Neuronal stem cell (in vitro differentiated cells): ENCODE measurements at regions not wholly inside any gene's neighbourhood (a gene's known extent, or its start where the extent isn't known, plus 50 kb on each side); places are given as distances from the start of the nearest gene placed in this dataset.

Experiments
- DNase-seq: peaks from one replicate; pipeline ENCODE4 v3.0.0-alpha.2; 2013; ENCODE audit warnings: low spot score
- H2AFZ ChIP-seq: one replicate; pipeline ENCODE4 v1.6.1; 2013; ENCODE audit warnings: mild to moderate bottlenecking, low read length, inconsistent platforms
- H2AK5ac ChIP-seq: 2 replicates; pipeline ENCODE4 v1.6.1; 2013; ENCODE audit warnings: low read depth, mild to moderate bottlenecking, inconsistent platforms, low read length, moderate library complexity, mixed read lengths
- H2BK120ac ChIP-seq: 2 replicates; pipeline ENCODE4 v1.6.1; 2013; ENCODE audit warnings: low read depth, mild to moderate bottlenecking, inconsistent platforms, low read length, moderate library complexity, mixed read lengths
- H2BK12ac ChIP-seq: one replicate; pipeline ENCODE4 v1.6.1; 2013; ENCODE audit warnings: low read length, inconsistent platforms
- H2BK15ac ChIP-seq: 2 replicates; pipeline ENCODE4 v1.6.1; 2013; ENCODE audit warnings: mild to moderate bottlenecking, low read length, inconsistent platforms, mixed read lengths
- H2BK5ac ChIP-seq: one replicate; pipeline ENCODE4 v1.6.1; 2013; ENCODE audit warnings: inconsistent platforms, mild to moderate bottlenecking, low read length, moderate library complexity
- H3K14ac ChIP-seq: one replicate; pipeline ENCODE4 v1.6.1; 2013; ENCODE audit warnings: low read length, inconsistent platforms
- H3K18ac ChIP-seq: 2 replicates; pipeline ENCODE4 v1.6.1; 2013; ENCODE audit warnings: low read length, inconsistent platforms
- H3K23ac ChIP-seq: 2 replicates; pipeline ENCODE4 v1.6.1; 2013; ENCODE audit warnings: low read depth, mild to moderate bottlenecking, mixed read lengths, low read length, inconsistent platforms; ENCODE audit not compliant: poor library complexity
- H3K27ac ChIP-seq: replicated peaks from 3 replicates; pipeline ENCODE4 v1.5.1; 2013; ENCODE audit warnings: low read length, inconsistent platforms
- H3K27me3 ChIP-seq, 3 experiments: 2 replicates each; pipeline ENCODE4 v1.6.1; 2013; ENCODE audit warnings: low read length in 3 of 3, mild to moderate bottlenecking in 2 of 3, inconsistent platforms in 1 of 3, low read depth in 1 of 3, mixed read lengths in 1 of 3, moderate library complexity in 1 of 3; ENCODE audit not compliant: control insufficient read depth in 3 of 3, insufficient read depth in 3 of 3
- H3K36me3 ChIP-seq, 2 donors: replicated peaks in 1 of 2; 2 replicates each; pipeline ENCODE4 v1.6.1; 2013; ENCODE audit warnings: low read length in 2 of 2; ENCODE audit not compliant: control insufficient read depth in 2 of 2, insufficient read depth in 2 of 2
- H3K4ac ChIP-seq: 2 replicates; pipeline ENCODE4 v1.6.1; 2013; ENCODE audit warnings: inconsistent platforms, mild to moderate bottlenecking, low read length, moderate library complexity
- H3K4me1 ChIP-seq, 2 donors: 1 replicate in 1 of 2; 2 replicates in 1 of 2; pipeline ENCODE4 v1.6.1; 2013; ENCODE audit warnings: low read length in 2 of 2, low read depth in 1 of 2; ENCODE audit not compliant: control insufficient read depth in 2 of 2, insufficient read depth in 1 of 2
- H3K4me2 ChIP-seq: one replicate; pipeline ENCODE4 v1.6.1; 2013; ENCODE audit warnings: mild to moderate bottlenecking, low read length, inconsistent platforms; ENCODE audit not compliant: insufficient read depth, poor library complexity, severe bottlenecking
- H3K4me3 ChIP-seq, 2 donors: 2 replicates each; pipeline ENCODE4 v1.5.1; 2013; ENCODE audit warnings: low read length in 2 of 2, mild to moderate bottlenecking in 2 of 2, inconsistent platforms in 1 of 2, moderate library complexity in 1 of 2
- H3K79me1 ChIP-seq: one replicate; pipeline ENCODE4 v1.6.1; 2013; ENCODE audit warnings: low read depth, mild to moderate bottlenecking, inconsistent platforms, low read length, moderate library complexity
- H3K9ac ChIP-seq: one replicate; pipeline ENCODE4 v1.6.1; 2013; ENCODE audit warnings: mild to moderate bottlenecking, low read depth, low read length, inconsistent platforms; ENCODE audit not compliant: poor library complexity
- H3K9me3 ChIP-seq, 2 donors: replicated peaks in 1 of 2; 2 replicates each; pipeline versions ENCODE3 to v1.6.1; 2013; ENCODE audit warnings: low read length in 2 of 2, mild to moderate bottlenecking in 2 of 2, inconsistent platforms in 1 of 2, low read depth in 1 of 2, mixed read lengths in 1 of 2, moderate library complexity in 1 of 2; ENCODE audit not compliant: control insufficient read depth in 2 of 2, insufficient read depth in 1 of 2
- H4K8ac ChIP-seq: one replicate; pipeline ENCODE4 v1.6.1; 2013; ENCODE audit warnings: low read depth, mild to moderate bottlenecking, inconsistent platforms, low read length, moderate library complexity
- H4K91ac ChIP-seq: one replicate; pipeline ENCODE4 v1.6.1; 2013; ENCODE audit warnings: low read length, low read depth, mild to moderate bottlenecking, inconsistent platforms; ENCODE audit not compliant: poor library complexity
- WGBS, 2 donors: extraction: QIAGEN DNeasy Blood & Tissue Kit; methylation state at CpG; one replicate each; pipeline ENCODE4 v1.1.7; 2013; ENCODE audit warnings: missing lambda C conversion rate in 2 of 2, mixed read lengths in 1 of 2; ENCODE audit not compliant: insufficient read length in 2 of 2, insufficient replicate concordance in 1 of 2; ENCODE audit errors: extremely low coverage in 2 of 2; 5-methylcytosine and 5-hydroxymethylcytosine counted together

- no peak overlapping the region for H3K9ac ChIP-seq
- no peaks in the 10 kb centered on the region for H3K79me1 ChIP-seq
- H3K4ac ChIP-seq: no peak overlapping the region
- no peak overlapping the region for H2BK15ac ChIP-seq
- DNase-seq: no peak
- no peak overlapping the region for H2BK5ac ChIP-seq
- H3K23ac ChIP-seq: no peak overlapping the region
- no peak overlapping the region for H2BK120ac ChIP-seq
- H3K36me3 ChIP-seq: no peaks in the 10 kb centered on the region
- H3K14ac ChIP-seq: no peak overlapping the region
- no peaks in the 10 kb centered on the region for H3K27me3 ChIP-seq
- no peak overlapping the region for H2AK5ac ChIP-seq
- H3K27ac ChIP-seq: no peak overlapping the region
- no peak overlapping the region for H2BK12ac ChIP-seq
- no peak overlapping the region for H4K8ac ChIP-seq
- no CpG with 5 or more reads among the region's 3 CpGs for WGBS, 2 donors
- no peak overlapping the region for H2AFZ ChIP-seq
- H4K91ac ChIP-seq: no peak overlapping the region
- H3K4me3 ChIP-seq: no peak overlapping the region
- H3K4me2 ChIP-seq: no peak overlapping the region
- H3K9me3 ChIP-seq: peaks cover 0 to 15% of the 10 kb centered on the region in 2 donors
- no peak overlapping the region for H3K18ac ChIP-seq
- no peaks in the 10 kb centered on the region for H3K4me1 ChIP-seq
Observed at GRCh38 chr4:160652790-160653189, 1511.0 kb downstream of the FSTL5 start.

GRCh38 chr4:160675550-160675949, 1488.2 kb downstream of the FSTL5 start:
- H3K18ac ChIP-seq: no peak overlapping the region

GRCh38 chr4:160685729-160686128, 1478.1 kb downstream of the FSTL5 start:
- Histone ChIP-seq H4K91ac (no peak overlapping the region), H2BK15ac (no peak overlapping the region), H3K23ac (peak overlapping the region; percentile 27), H3K36me3 (no peaks in the 10 kb centered on the region), H3K4me3 (peak overlapping the region in 1 of 2 donors; percentile 30), H2BK120ac (no peak overlapping the region), H2BK12ac (peak overlapping the region; percentile 34), H3K4me2 (no peak overlapping the region), H4K8ac (peak overlapping the region; percentile 96), H3K9me3 (peaks cover 5 to 7% of the 10 kb centered on the region in 2 donors), H3K4me1 (no peaks in the 10 kb centered on the region), H2BK5ac (no peak overlapping the region), H3K4ac (no peak overlapping the region), H2AFZ (peak overlapping the region; percentile 46), H3K18ac (no peak overlapping the region), H3K14ac (no peak overlapping the region), H3K79me1 (no peaks in the 10 kb centered on the region), H3K9ac (peak overlapping the region; percentile 54), H2AK5ac (no peak overlapping the region), H3K27me3 (no peaks in the 10 kb centered on the region), H3K27ac (no peak overlapping the region)
- no peak for DNase-seq

More at GRCh38 chr4:160675550-160675949, 1488.2 kb downstream of the FSTL5 start:
- Histone ChIP-seq H2AFZ (no peak overlapping the region), H4K8ac (no peak overlapping the region), H3K9ac (no peak overlapping the region), H3K4me3 (no peak overlapping the region), H3K23ac (no peak overlapping the region), H3K4ac (no peak overlapping the region), H2BK15ac (no peak overlapping the region), H2BK5ac (no peak overlapping the region), H3K9me3 (peaks cover 0 to 2% of the 10 kb centered on the region in 2 donors), H3K27ac (no peak overlapping the region), H3K14ac (no peak overlapping the region), H4K91ac (no peak overlapping the region), H3K4me2 (no peak overlapping the region), H2AK5ac (no peak overlapping the region), H2BK12ac (no peak overlapping the region), H3K4me1 (no peaks in the 10 kb centered on the region), H3K27me3 (no peaks in the 10 kb centered on the region), H2BK120ac (no peak overlapping the region), H3K79me1 (no peaks in the 10 kb centered on the region), H3K36me3 (no peaks in the 10 kb centered on the region)
- WGBS, 2 donors: no CpG with 5 or more reads among the region's 2 CpGs
- DNase-seq: no peak

GRCh38 chr4:160701671-160702070, 1462.1 kb downstream of the FSTL5 start:
- WGBS, 2 donors: no CpG with 5 or more reads among the region's 4 CpGs
- H3K9me3 ChIP-seq: no peaks in the 10 kb centered on the region
- DNase-seq: no peak

More at GRCh38 chr4:160701671-160702070, 1462.1 kb downstream of the FSTL5 start:
- Histone ChIP-seq H2BK15ac (no peak overlapping the region), H3K23ac (no peak overlapping the region), H3K9ac (no peak overlapping the region), H3K27ac (no peak overlapping the region), H4K91ac (no peak overlapping the region), H3K27me3 (no peaks in the 10 kb centered on the region), H3K36me3 (no peaks in the 10 kb centered on the region), H3K14ac (no peak overlapping the region), H3K4me3 (no peak overlapping the region), H3K18ac (no peak overlapping the region), H2BK120ac (no peak overlapping the region), H3K4me1 (no peaks in the 10 kb centered on the region), H2AK5ac (no peak overlapping the region), H3K4me2 (no peak overlapping the region), H2BK12ac (no peak overlapping the region), H2BK5ac (no peak overlapping the region), H3K79me1 (no peaks in the 10 kb centered on the region), H2AFZ (no peak overlapping the region), H3K4ac (no peak overlapping the region), H4K8ac (no peak overlapping the region)
